Superior temporal gyrus (tissue), 1 donor: ENCODE measurements at regions not wholly inside any gene's neighbourhood (a gene's known extent, or its start where the extent isn't known, plus 50 kb on each side); places are given as distances from the start of the nearest gene placed in this dataset.
A peak's percentile ranks its signal among the peaks of the same experiment; 100 is the strongest.
"Not testable (repeated sequence)": the region's sequence is repeated elsewhere in the genome, so short reads cannot be mapped to it uniquely, and the experiment has no call there.

Experiments used
- DNase-seq: peaks from one replicate; pipeline ENCODE4 v3.0.0-alpha.2; 2016; ENCODE audit errors: extremely low spot score

DNA sequence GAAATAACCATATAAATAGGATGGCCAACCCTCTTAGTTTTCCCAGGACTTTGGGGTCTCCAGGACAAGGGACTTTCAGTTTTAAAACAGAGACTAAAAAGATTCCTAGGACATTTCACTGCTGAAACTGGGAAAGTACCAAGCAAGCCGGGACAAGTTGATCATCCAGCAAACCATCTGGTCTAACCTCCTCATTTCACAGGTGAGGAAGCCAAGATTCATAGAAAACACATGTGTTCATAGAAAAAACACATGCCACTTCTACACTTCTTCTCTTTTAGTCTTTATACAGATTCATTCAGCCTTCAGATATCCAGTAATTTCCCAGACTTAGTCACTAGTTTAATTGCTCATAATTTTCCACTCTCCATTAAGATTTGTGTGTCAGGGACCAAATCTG, 165.6 kb upstream of the CCDC54 start:
- peak; percentile 62 for DNase-seq

DNA sequence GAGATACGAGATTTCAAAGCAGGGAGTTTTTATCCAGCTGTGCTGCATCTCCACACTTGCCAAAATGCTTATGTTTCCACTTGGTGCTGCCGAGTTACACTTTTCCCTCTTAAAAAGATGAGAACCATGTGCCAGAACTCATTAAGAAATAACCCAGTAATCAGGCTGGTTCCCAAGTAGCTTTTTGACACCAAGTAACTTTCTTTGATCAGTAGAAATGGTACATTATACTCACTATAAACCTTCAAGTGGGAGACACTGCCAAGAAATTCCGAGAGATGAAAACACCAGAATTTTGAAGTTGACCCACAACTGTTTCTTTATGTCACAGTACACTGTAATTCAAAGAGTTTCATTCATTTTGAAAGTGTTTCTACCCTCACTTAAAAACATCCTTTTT, 164.6 kb upstream of the CCDC54 start:
- DNase-seq, result peak; percentile 57

DNA sequence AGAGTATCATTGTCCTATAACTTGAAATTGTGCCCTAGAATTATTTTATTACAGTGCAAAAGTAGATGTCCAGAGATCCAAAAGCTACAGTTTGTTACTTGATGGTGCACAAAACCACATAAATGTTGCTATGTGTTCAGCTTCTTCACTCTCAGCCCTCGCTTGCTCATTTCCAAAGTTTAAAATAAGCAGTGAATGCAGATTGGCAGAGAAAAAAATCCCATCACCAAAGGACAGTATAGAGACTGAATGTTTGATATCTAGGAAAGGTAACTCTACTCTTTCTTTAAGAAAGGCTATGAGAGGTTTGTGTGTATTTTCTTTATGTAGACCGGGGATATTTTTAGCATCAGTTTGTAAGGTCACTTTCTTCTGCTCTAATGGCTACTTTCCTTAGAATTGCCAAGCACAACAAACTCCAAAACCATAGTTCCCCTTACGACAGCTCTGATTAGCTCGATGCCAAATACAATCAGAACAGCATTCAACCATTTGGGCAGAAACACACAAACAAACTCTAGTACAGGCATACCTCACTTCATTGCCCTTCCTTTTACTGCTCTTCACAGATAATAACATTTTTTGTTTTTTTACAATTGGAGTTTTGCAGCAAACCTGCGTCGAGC, 164.1 kb upstream of the CCDC54 start:
- no peak for DNase-seq

DNA sequence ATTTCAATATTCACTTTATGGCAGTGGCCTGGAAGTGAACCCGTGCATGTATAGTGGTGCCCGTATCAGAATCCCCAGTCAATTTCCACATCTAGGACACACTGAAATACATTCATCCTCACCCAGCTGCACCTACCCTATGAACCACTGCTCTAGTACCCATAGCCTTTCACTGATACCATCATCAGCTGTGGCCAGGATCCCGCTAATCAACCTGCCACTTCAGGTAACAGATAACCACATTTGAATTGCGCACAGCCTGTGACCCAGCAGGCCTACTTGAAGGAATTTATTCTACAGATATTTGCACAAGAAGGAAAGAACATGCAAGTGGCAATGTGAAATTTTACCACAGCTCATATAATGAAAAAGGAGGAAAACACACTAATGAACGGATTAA, 161.0 kb upstream of the CCDC54 start:
- no peak for DNase-seq

DNA sequence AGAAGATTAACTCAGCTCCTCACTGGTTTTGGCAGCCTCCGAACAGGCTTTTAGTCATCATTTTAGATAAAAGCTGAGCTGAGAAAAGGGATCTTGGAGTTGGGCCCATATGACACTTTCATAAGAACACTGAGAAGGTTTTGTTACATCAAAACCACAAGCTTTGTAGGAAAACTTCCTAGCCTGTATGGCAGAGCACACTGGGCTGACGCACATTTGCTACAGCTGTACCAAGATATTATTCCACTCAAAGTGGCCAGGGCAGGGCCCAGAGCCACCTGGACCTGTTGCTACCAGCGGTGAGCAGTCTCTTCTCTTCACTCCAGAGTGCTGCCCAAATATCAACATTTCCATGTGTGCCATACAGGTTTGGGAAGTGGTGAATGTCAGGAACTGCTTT, 160.5 kb upstream of the CCDC54 start:
- DNase-seq, result peak; percentile 81

DNA sequence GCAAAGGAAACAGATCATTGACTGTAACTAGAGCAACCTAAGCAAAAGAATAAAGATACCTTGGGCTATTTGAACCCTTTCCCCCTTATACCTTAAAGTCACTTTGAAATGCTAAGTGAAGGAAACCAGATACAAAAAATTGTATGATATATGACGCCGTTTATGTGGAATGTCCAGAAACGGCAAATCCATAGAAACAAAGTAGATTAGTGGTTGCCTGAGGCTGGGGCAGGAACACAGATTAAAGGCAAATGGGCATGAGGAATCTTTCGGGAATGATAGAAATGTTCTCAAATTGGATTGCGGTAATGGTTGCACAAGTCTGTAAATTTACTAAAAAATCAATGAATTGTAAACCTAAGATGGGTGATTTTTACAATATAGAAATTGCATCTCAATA, 160.1 kb upstream of the CCDC54 start:
- DNase-seq, result no peak

DNA sequence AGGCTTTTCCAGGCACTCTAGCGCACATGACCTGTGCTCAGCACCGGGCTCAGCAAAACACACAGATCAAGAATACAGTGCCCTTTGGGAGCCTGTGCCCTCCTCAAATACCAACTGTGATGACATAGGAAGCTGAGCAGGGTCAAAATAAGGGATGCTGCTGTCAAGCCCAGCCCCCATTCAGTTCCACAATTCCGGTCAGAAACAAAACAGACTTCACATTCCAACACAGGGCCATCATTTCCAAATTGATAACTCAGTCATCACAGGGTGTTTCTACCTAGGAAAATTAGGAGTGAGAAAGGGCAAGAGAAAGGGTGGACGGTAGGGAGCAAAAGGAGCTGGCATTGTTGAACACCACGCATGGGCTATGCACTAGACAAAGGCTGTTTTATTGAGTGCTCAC, 158.4 kb upstream of the CCDC54 start:
- peak; percentile 55 for DNase-seq

DNA sequence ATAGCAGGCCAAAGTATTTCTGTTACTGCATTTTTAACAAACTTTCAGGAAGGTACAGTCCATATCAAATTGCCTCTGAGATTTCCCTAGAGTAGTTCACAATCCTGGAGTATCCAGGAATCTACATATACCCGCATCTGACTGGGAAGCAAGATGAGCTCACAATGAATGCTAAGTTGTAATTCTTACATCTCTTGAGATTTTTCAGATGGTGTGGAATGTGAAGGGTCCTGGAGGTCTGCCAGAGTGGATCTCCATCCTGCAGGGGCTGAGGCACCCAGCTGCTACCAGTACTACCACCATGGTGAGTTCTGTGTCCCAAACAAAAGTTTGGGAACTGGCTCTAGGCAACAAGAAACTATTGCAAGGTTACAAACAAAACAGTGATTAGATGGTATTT, 156.7 kb upstream of the CCDC54 start:
- DNase-seq, result no peak

DNA sequence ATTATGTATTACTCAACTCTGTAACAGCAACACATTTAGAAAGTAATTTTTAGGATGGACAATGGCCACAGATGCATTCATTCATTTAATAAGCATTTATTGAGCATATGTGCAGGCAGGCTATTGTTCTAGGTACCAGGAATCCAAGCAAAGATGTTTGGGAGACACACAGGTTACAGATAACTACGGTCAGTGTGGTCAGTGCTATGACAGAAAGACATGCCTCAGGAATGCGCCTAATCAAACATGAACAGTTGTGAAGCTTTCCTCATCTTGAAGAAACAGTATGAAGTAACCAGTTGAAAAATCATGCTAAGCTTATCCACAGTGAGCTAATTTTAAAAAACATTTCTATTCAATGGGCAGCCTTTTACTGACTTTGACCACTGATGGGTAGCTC, 155.4 kb upstream of the CCDC54 start:
- DNase-seq, result no peak

DNA sequence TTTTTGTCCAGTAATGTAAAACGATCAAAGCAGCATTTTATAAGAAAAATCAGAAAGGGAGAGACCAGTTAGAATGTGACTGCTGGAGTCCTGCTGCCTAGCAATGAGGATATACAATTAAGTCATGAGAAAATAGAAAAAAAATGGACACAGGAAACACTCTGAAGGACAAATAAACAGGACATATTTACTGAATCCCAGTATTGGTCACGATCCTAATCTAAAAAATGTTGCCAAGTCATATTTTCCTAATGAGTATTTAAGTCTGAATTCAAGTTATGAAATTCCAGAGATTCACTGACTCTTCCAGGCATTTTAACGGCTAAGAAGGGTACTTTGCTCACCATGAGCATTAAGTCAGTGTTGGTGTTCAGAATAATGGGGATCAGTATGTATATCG, 154.3 kb upstream of the CCDC54 start:
- DNase-seq, result no peak

DNA sequence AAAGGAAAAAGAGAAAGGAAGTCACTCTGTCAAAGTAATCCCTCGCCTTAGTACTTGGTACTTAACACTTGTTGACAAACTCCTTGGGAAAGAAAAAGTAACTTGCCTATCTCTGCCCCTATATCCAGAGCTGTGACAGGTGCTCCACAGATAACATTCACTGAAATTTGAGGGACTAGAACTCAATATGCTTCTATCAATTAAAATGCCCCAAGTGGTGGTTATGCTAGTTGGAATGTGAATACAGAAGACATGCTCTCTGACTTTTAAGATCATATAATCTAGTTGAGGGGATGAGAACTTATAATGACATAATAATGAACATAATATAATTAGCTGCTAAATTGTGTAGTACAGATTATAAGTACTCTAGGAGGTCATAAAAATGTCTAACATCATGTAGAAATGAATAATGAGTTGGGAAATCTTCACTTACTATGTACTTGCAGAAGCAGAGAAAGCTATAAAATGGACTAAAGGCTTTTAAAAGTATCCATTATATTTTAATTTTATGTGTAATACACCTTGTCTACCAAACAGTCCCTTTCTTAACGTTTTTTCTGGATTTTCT, 153.1 kb upstream of the CCDC54 start:
- no peak for DNase-seq

DNA sequence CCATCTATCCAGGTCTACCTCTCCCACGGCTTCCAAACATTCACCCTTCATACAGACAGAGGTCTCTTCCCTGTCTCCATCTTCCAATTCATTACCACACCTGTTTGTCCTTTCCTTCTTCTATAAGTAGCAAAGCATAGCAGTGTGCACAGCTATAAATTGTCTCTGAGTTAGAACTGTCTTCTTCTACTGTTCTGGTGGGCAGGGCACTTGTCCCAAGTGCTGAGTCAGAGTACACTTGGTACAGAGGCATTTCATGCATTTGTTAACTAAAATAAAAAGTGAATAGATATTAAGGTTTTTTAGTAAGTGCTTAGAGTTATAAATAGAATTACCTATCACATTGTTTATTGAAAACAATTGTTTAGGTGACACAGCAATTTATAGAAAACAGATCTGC, 150.1 kb upstream of the CCDC54 start:
- DNase-seq, result no peak

DNA sequence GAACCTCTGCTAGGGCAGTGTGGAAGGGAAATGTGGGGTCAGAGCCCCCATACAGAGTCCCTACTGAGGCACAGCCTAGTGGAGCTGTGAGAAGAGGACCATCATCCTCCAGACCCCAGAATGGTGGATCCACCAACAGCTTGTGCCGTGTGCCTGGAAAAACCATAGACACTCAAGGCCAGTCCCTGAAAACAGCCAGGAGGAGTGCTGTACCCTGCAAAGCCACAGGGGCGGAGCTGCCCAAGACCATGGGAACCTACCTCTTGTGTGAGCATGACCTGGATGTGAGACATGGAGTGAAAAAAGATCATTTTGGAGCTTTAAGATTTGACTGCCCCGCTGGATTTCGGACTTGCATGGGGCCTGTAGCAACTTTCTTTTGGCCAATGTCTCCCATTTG, 143.4 kb upstream of the CCDC54 start:
- DNase-seq, result not testable (repeated sequence)

DNA sequence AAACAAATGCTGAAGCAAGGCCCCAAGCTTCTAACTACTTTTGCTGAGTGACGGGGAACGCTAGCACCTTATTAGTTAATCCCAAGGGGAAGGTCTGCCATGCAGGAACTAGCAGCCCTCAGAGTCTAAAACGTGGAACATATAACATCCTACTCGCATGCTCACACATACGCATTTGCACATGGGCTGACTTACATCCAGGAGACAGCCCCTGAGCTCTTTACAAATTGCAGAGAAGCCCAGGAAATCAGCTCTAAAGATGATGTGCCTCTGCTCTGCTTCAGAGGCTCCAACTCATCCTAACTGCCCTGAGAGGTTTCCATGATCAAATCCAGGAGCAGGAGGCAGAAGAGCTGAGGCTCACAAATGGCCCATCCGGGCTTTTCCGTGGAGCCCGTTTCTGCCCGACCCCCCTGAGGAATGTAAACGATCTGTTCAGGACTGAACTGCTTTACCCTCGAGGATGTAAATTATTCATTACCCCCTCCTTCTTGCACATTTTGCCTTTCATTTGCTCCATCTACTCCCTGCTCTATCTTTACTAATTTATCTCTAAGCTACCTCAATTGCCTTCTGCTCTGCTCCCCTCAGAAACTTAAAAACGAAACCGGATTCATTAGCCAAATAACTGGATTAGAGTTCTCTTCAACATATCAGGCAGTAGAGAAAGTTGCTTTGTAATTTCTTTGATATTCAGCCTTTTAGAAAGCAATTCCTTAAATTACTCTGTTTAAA, 141.9 kb upstream of the CCDC54 start:
- DNase-seq, result no peak

DNA sequence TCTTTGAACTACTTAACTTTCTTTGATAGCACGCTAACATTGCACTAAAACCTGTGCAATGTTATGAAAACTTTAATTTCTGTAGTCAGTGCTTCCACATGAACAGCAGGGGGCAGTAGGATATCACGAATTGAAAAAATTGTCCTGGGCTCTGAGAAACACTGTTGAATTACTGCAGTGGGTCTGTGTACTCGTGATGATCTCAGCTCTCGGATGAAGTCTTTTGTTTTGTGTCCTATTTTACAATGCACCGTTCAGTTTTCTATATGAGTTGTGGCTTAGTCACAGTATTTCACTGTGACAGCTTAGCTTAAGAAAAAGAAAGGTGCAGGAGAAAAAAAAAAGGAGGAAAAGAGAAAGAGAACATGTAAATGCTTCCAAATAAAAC, 141.3 kb upstream of the CCDC54 start:
- DNase-seq, result peak; percentile 99

DNA sequence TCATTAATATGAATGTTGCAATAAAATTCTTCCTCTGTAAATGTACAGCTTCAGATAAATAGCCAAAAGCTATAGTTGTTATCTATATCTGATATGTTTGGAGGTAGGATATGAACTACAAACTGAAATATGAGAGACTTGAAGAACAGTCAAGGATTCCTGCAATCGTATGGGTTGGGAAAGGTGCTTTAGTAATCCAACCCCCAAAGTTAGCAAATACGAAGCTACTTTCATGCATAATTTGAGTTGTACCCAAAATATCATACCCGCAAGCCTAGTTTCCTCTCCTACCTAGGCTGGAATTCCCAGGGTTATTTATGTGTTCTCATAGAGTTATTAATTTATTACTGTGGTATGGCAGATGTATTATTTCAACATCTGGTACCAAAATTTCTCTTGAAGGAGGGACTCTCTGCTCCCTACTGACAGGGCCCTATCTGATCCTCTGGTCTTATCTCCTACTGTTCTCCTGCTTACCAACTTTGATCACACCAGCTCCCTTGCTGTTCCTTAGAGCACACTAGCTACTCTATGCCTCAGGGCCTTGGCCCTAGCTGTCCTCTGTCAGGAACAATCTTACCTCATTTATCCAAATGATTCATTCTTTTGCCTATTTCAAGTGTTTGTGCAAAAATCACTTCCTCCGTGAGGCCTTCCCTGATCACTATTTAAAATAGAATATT, 140.4 kb upstream of the CCDC54 start:
- DNase-seq, result peak; percentile 75

DNA sequence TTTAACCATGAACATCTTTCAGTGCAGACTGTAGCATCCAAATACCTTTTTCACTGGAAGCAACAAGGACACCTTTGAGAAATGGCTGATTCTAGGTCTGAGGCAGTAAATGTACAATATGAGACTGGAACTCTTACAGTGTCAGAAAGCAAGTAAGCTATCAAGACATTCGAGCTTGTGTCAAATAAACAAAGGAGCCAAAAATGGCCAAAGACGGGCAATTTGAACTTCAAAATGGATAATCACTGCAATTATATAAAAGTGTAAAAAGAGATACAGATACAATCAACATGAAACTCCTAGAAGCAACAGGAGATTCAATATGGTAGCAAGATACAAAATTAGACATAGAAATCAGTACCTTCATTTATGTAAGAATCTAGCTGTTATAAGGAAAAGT, 138.5 kb upstream of the CCDC54 start:
- DNase-seq, result peak; percentile 76

DNA sequence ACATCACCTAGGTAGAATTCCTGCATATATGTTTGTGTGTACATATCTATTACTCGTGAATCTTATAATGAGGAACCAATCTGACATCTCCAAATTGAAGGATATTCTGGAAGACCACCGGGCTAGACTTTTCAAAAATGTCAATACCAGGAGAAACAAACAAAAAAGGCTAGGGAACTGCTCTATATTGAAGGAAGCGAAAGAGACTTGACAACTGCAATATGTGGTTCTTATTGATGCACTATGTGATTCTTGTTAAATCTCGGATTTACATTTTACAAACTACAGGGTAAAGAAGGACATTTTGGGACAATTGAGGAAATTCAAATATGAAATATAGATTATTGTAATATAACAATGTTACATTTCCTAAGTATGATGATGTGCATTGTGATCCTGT, 137.5 kb upstream of the CCDC54 start:
- DNase-seq, result peak; percentile 79

DNA sequence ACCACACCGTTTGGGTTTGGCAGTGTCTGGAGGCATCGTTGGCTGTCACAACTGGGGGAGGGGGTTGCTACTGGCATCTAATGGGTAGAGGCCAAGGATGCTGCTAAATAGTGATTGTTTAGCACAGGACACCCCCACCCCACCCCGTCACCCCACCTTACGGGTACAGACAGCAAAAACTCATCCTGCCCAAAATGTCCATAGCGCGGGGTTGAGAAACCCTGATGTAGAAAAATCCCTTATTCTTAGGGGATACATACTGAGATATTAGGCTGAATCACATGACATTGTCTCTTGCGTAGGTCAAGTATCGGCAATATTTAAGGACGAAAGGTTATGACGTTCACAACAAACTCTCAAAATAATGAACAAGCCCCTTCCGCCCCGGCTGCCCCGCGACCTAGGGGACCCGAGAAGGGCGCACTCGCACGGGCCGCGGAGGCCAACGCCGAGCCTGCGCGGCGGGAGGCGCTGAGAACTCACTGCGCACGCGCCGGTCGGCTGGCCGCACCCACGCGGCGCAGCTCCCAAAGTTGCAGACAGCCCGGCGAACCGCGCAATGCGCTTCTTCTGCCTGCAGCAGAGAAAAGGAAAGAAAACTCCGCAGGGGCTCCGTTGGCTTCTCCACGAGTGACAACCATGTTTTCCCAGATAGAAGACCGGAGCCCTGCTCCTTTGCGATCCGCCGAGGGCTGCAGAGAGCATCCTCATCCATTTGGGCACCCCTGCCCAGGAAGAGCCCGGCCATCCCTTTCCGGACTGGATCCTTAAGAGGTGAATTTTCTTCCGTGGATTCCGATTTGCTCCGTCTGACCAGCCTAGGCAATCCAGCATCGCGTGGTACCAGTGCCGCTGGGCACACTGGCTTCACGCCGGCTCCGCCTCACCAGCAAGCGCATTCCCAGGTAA, 136.8 kb upstream of the CCDC54 start:
- DNase-seq, result peak; percentile 90

DNA sequence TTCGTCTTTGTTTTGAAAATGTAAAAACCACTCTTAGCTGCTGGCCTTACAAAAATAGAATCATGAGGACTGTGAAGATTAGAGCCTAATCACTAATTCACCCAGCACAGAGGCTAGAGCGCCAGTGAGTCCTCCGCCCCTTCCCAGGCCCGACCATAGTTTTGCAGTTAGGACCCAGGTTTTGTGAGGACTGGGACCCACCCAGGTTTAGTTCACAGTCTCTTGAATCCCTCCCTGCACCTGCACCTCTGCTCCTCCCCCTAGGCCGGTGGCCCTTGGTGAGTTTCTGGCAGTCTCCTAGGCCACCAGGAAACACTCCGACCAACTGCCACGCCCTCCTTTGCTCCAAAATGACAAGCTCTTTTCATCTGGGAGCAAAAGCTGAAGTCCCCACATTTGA, 136.0 kb upstream of the CCDC54 start:
- peak; percentile 49 for DNase-seq

DNA sequence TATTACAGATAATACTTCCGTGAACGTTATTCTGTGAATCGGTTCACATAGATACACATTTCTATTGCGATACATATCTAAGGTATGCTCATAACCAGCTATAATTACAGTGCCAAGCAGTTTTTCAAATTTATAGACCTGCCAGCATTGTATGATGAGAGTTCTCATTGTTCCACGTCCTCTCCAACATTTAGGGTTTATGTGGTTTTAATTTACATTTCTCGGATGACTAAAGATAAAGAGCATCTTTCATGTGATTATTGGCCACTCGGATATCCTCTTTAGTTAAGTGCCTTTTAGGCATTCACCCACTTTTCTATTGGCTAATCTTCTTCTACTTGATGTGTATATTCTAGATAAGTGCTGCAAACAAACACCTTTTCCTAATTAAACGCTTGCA, 134.7 kb upstream of the CCDC54 start:
- DNase-seq, result no peak

DNA sequence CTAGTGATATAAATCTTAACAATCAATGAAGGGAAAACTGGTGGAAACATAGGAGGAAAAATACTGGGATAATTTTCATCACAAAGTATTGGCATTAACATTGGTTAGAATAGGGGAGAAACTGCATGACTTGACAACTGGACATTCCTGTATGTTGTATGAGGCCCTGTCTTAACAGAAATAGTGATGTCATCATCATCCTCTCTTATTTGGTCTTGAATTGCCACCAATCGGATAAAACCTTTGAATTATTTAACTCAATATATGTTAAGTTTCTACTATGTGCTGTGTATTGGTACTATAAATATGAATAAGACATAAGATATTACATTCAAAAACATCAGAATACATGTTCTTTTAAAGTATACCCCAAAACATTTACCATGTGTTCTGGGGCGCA, 130.1 kb upstream of the CCDC54 start:
- no peak for DNase-seq
